WTC11 (cell line): ENCODE measurements at regions not wholly inside any gene's neighbourhood (a gene's known extent, or its start where the extent isn't known, plus 50 kb on each side); places are given as distances from the start of the nearest gene placed in this dataset.

Experiments
- ATAC-seq: fragments of 200-7000 bp; cut with Tn5 transposase; 2 replicates; pipeline ENCODE4 v1.10.0; 2021; ENCODE audit warnings: mild to moderate bottlenecking, moderate library complexity
- CTCF ChIA-PET: fragments of 300-600 bp; sonication (Branson Sonifier 250); formaldehyde crosslinking; loops from one replicate; lab custom pipeline; 2021; ENCODE audit warnings: antibody characterized with exemption; lab: Charles Lee
- POLR2A ChIA-PET: fragments of 350-600 bp; sonication (Branson Sonifier 250); formaldehyde crosslinking; loops from one replicate; lab custom pipeline; 2021; ENCODE audit warnings: antibody characterized with exemption; lab: Charles Lee
- DNase-seq: peaks from one replicate; pipeline ENCODE4 v3.0.0; 2021; ENCODE audit warnings: low spot score
- H3K27ac Mint-ChIP-seq: 2 replicates; pipeline ENCODE4 v1.8.0; 2021; ENCODE audit warnings: mixed read lengths
- H3K27me3 Mint-ChIP-seq: 2 replicates; pipeline ENCODE4 v1.8.0; 2021; ENCODE audit warnings: low read depth, mild to moderate bottlenecking, moderate library complexity, mixed read lengths
- H3K36me3 Mint-ChIP-seq: 2 replicates; pipeline ENCODE4 v1.8.0; 2021; ENCODE audit warnings: mixed read lengths
- H3K4me1 Mint-ChIP-seq: 2 replicates; pipeline ENCODE4 v1.8.0; 2022; ENCODE audit warnings: mixed read lengths
- H3K4me3 Mint-ChIP-seq: 2 replicates; pipeline ENCODE4 v1.8.0; 2021; ENCODE audit warnings: mild to moderate bottlenecking, moderate library complexity, mixed read lengths
- H3K9me3 Mint-ChIP-seq: 2 replicates; pipeline ENCODE4 v1.8.0; 2021; ENCODE audit warnings: mixed read lengths
- CREM ChIP-seq: sonication (generic); formaldehyde crosslinking; IDR thresholded peaks from 2 replicates; pipeline ENCODE4 v1.8.1; 2022; ENCODE audit warnings: mild to moderate bottlenecking, missing genetic modification reagents, moderate library complexity
- ELF4 ChIP-seq: sonication (generic); formaldehyde crosslinking; IDR thresholded peaks from 2 replicates; pipeline ENCODE4 v1.8.1; 2022; ENCODE audit warnings: low read depth, mild to moderate bottlenecking, moderate library complexity, missing genetic modification reagents
- FOXK1 ChIP-seq: sonication (generic); formaldehyde crosslinking; IDR thresholded peaks from 2 replicates; pipeline ENCODE4 v1.8.0; 2022; ENCODE audit warnings: mild to moderate bottlenecking, moderate library complexity, missing genetic modification reagents
- FOXP1 ChIP-seq: sonication (generic); formaldehyde crosslinking; IDR thresholded peaks from 2 replicates; pipeline ENCODE4 v1.8.0; 2022; ENCODE audit warnings: missing genetic modification reagents, mild to moderate bottlenecking, moderate library complexity, borderline replicate concordance
- GABPB1 ChIP-seq: sonication (generic); formaldehyde crosslinking; IDR thresholded peaks from 2 replicates; pipeline ENCODE4 v1.8.1; 2023; ENCODE audit warnings: mild to moderate bottlenecking, missing genetic modification reagents
- GRHL2 ChIP-seq: fragments of 250-450 bp; sonication (Bioruptor Pico); IDR thresholded peaks from 2 replicates; pipeline ENCODE4 v1.8.0; 2022; ENCODE audit warnings: mild to moderate bottlenecking, moderate library complexity; ENCODE audit not compliant: insufficient replicate concordance, severe bottlenecking
- JAZF1 ChIP-seq: fragments of 250-450 bp; sonication (Bioruptor Pico); IDR thresholded peaks from 2 replicates; pipeline ENCODE4 v1.9.0; 2021; ENCODE audit warnings: moderate library complexity, mild to moderate bottlenecking, inconsistent platforms
- JUN ChIP-seq: sonication (generic); formaldehyde crosslinking; IDR thresholded peaks from 2 replicates; pipeline ENCODE4 v1.8.0; 2023; ENCODE audit warnings: mild to moderate bottlenecking, missing genetic modification reagents
- MLX ChIP-seq: sonication (generic); formaldehyde crosslinking; IDR thresholded peaks from 2 replicates; pipeline ENCODE4 v1.8.1; 2023; ENCODE audit warnings: mild to moderate bottlenecking, missing genetic modification reagents, moderate library complexity
- NFYB ChIP-seq: sonication (generic); formaldehyde crosslinking; conservative IDR thresholded peaks from 2 replicates; pipeline ENCODE4 v1.8.0; 2022; ENCODE audit warnings: low read depth, missing genetic modification reagents
- NR3C1 ChIP-seq: sonication (generic); formaldehyde crosslinking; conservative IDR thresholded peaks from 2 replicates; pipeline ENCODE4 v1.8.1; 2023; ENCODE audit warnings: low read depth, mild to moderate bottlenecking, missing genetic modification reagents
- OVOL2 ChIP-seq: fragments of 250-450 bp; sonication (Bioruptor Pico); IDR thresholded peaks from 2 replicates; pipeline ENCODE4 v1.9.0; 2021; ENCODE audit warnings: mild to moderate bottlenecking, borderline replicate concordance
- TP53 ChIP-seq: sonication (generic); formaldehyde crosslinking; IDR thresholded peaks from 2 replicates; pipeline ENCODE4 v1.8.1; 2023; ENCODE audit warnings: mild to moderate bottlenecking, missing genetic modification reagents
- ZBTB21 ChIP-seq: sonication (generic); formaldehyde crosslinking; IDR thresholded peaks from 2 replicates; pipeline ENCODE4 v1.8.1; 2023; ENCODE audit warnings: mild to moderate bottlenecking, missing genetic modification reagents, borderline replicate concordance
- ZNF232 ChIP-seq: sonication (generic); formaldehyde crosslinking; IDR thresholded peaks from 2 replicates; pipeline ENCODE4 v1.8.0; 2022; ENCODE audit warnings: mild to moderate bottlenecking, missing genetic modification reagents
- ZNF263 ChIP-seq: sonication (generic); formaldehyde crosslinking; IDR thresholded peaks from 2 replicates; pipeline ENCODE4 v1.8.1; 2022; ENCODE audit warnings: low read depth, mild to moderate bottlenecking, moderate library complexity, missing genetic modification reagents
- ZNF281 ChIP-seq: sonication (generic); formaldehyde crosslinking; IDR thresholded peaks from 2 replicates; pipeline ENCODE4 v1.8.0; 2023; ENCODE audit warnings: mild to moderate bottlenecking, missing genetic modification reagents
- ZNF416 ChIP-seq: fragments of 250-450 bp; sonication (Bioruptor Pico); IDR thresholded peaks from 2 replicates; pipeline ENCODE4 v1.9.0; 2021; ENCODE audit warnings: mild to moderate bottlenecking, inconsistent platforms
- ZSCAN18 ChIP-seq: fragments of 250-450 bp; sonication (Bioruptor Pico); IDR thresholded peaks from 2 replicates; pipeline ENCODE4 v2.1.2; 2022; ENCODE audit warnings: mild to moderate bottlenecking, moderate library complexity
- TF ChIP-seq, protein P1 (sequence below): sonication (generic); formaldehyde crosslinking; IDR thresholded peaks from 2 replicates; pipeline ENCODE4 v1.8.1; 2022; ENCODE audit warnings: low read depth, mild to moderate bottlenecking, moderate library complexity, missing genetic modification reagents, borderline replicate concordance
- TF ChIP-seq, protein P2 (sequence below): sonication (generic); formaldehyde crosslinking; IDR thresholded peaks from 2 replicates; pipeline ENCODE4 v1.8.1; 2023; ENCODE audit warnings: mild to moderate bottlenecking, missing genetic modification reagents, borderline replicate concordance
- TF ChIP-seq, protein P3 (sequence below): fragments of 250-450 bp; sonication (Bioruptor Pico); IDR thresholded peaks from 2 replicates; pipeline ENCODE4 v1.9.0; 2021; ENCODE audit warnings: mild to moderate bottlenecking, borderline replicate concordance

DNA sequence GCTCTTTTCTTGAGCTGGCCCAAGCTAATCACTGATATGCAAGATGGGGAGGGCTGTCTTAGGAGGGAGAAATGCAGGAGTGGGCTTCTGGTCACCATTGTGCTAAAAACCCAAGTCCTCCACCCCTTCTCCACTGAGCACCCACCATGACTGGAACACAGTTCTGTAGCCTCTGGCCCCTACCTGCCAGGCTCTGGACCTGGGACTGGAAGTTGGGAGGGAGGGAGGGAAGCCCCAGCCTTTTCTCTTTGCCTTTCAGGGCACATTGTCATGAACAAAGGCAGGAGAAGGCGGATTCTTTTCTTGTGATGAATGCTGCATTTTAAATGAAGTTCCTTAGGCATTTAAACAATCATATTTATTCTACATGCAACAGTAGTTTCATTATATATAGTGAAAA lies 559.1 kb upstream of the TRPC7 start:
- CTCF ChIA-PET = no interaction called here
- ATAC-seq (peak; percentile 62), DNase-seq (peak; percentile 12)
- Mint-ChIP-seq H3K9me3 (peaks cover 4% of the 10 kb centered on the region), H3K4me3 (no peak overlapping the region), H3K36me3 (no peaks in the 10 kb centered on the region), H3K27ac (no peak overlapping the region), H3K4me1 (peaks cover 4% of the 10 kb centered on the region), H3K27me3 (no peaks in the 10 kb centered on the region; the same call in none of the 2 replicates)
- TF ChIP-seq GRHL2 (CRISPR knock-in tag) (no peak), ZNF263 (CRISPR knock-in tag) (no peak), CREM (CRISPR knock-in tag) (no peak), ELF4 (CRISPR knock-in tag) (no peak)
- TF ChIP-seq, protein P1, sequence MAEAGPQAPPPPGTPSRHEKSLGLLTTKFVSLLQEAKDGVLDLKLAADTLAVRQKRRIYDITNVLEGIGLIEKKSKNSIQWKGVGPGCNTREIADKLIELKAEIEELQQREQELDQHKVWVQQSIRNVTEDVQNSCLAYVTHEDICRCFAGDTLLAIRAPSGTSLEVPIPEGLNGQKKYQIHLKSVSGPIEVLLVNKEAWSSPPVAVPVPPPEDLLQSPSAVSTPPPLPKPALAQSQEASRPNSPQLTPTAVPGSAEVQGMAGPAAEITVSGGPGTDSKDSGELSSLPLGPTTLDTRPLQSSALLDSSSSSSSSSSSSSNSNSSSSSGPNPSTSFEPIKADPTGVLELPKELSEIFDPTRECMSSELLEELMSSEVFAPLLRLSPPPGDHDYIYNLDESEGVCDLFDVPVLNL (CRISPR knock-in tag) = no peak
- POLR2A ChIA-PET = no interaction called here

DNA sequence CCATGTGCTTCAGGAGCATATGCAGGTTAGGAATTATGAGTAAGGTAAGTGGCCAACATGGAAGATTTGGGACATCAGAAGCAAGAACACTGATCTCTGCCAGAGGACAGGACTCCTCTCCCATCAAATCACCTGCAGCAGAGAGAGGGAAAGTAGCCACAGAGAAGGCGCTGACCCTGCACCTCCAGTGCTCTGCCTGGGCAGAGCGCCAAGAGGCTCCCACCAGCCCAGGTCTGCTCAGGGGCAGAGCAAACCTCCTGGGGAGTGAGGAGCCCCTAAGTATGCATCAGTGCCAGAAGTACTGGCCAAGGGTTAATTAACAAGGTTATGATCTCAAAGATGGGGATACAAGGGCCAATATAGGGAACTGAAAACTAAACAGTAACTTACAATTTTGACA lies 545.3 kb upstream of the TRPC7 start:
- H3K27me3 Mint-ChIP-seq = no peaks in the 10 kb centered on the region; the same call in 1 of the 2 replicates
- no peaks in the 10 kb centered on the region for H3K9me3 Mint-ChIP-seq
- ChIA-PET POLR2A (no interaction called here), CTCF (no interaction called here)
- no peak overlapping the region for H3K4me3 Mint-ChIP-seq
- H3K4me1 Mint-ChIP-seq = peaks cover 41% of the 10 kb centered on the region
- no peak for ATAC-seq
- TF ChIP-seq, protein P2, sequence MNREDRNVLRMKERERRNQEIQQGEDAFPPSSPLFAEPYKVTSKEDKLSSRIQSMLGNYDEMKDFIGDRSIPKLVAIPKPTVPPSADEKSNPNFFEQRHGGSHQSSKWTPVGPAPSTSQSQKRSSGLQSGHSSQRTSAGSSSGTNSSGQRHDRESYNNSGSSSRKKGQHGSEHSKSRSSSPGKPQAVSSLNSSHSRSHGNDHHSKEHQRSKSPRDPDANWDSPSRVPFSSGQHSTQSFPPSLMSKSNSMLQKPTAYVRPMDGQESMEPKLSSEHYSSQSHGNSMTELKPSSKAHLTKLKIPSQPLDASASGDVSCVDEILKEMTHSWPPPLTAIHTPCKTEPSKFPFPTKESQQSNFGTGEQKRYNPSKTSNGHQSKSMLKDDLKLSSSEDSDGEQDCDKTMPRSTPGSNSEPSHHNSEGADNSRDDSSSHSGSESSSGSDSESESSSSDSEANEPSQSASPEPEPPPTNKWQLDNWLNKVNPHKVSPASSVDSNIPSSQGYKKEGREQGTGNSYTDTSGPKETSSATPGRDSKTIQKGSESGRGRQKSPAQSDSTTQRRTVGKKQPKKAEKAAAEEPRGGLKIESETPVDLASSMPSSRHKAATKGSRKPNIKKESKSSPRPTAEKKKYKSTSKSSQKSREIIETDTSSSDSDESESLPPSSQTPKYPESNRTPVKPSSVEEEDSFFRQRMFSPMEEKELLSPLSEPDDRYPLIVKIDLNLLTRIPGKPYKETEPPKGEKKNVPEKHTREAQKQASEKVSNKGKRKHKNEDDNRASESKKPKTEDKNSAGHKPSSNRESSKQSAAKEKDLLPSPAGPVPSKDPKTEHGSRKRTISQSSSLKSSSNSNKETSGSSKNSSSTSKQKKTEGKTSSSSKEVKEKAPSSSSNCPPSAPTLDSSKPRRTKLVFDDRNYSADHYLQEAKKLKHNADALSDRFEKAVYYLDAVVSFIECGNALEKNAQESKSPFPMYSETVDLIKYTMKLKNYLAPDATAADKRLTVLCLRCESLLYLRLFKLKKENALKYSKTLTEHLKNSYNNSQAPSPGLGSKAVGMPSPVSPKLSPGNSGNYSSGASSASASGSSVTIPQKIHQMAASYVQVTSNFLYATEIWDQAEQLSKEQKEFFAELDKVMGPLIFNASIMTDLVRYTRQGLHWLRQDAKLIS = no peak
- TF ChIP-seq ZNF232 (CRISPR knock-in tag) (no peak), ZSCAN18 (CRISPR knock-in tag) (no peak), OVOL2 (CRISPR knock-in tag) (no peak), NR3C1 (no peak), ZBTB21 (CRISPR knock-in tag) (no peak), TP53 (no peak), MLX (no peak), ZNF281 (CRISPR knock-in tag) (no peak), NFYB (no peak), JUN (CRISPR knock-in tag) (no peak), ZNF416 (no peak), FOXK1 (CRISPR knock-in tag) (no peak), GABPB1 (CRISPR knock-in tag) (no peak), CREM (CRISPR knock-in tag) (no peak), FOXP1 (CRISPR knock-in tag) (no peak), JAZF1 (no peak)
- TF ChIP-seq, protein P3, sequence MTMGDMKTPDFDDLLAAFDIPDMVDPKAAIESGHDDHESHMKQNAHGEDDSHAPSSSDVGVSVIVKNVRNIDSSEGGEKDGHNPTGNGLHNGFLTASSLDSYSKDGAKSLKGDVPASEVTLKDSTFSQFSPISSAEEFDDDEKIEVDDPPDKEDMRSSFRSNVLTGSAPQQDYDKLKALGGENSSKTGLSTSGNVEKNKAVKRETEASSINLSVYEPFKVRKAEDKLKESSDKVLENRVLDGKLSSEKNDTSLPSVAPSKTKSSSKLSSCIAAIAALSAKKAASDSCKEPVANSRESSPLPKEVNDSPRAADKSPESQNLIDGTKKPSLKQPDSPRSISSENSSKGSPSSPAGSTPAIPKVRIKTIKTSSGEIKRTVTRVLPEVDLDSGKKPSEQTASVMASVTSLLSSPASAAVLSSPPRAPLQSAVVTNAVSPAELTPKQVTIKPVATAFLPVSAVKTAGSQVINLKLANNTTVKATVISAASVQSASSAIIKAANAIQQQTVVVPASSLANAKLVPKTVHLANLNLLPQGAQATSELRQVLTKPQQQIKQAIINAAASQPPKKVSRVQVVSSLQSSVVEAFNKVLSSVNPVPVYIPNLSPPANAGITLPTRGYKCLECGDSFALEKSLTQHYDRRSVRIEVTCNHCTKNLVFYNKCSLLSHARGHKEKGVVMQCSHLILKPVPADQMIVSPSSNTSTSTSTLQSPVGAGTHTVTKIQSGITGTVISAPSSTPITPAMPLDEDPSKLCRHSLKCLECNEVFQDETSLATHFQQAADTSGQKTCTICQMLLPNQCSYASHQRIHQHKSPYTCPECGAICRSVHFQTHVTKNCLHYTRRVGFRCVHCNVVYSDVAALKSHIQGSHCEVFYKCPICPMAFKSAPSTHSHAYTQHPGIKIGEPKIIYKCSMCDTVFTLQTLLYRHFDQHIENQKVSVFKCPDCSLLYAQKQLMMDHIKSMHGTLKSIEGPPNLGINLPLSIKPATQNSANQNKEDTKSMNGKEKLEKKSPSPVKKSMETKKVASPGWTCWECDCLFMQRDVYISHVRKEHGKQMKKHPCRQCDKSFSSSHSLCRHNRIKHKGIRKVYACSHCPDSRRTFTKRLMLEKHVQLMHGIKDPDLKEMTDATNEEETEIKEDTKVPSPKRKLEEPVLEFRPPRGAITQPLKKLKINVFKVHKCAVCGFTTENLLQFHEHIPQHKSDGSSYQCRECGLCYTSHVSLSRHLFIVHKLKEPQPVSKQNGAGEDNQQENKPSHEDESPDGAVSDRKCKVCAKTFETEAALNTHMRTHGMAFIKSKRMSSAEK = no peak
- DNase-seq = no peak
- H3K36me3 Mint-ChIP-seq = no peaks in the 10 kb centered on the region
- H3K27ac Mint-ChIP-seq = peak overlapping the region; percentile 60
